Fibroblast of mammary gland (primary cell): ENCODE measurements at regions not wholly inside any gene's neighbourhood (a gene's known extent, or its start where the extent isn't known, plus 50 kb on each side); places are given as distances from the start of the nearest gene placed in this dataset.
A peak's percentile ranks its signal among the peaks of the same experiment; 100 is the strongest.

ENCODE experiments used
- DNase-seq: peaks from one replicate; pipeline ENCODE4 v3.0.0-alpha.2; 2010; ENCODE audit warnings: low read depth
- H3K4me3 ChIP-seq: 2 replicates; pipeline ENCODE4 v1.5.1; 2011; ENCODE audit warnings: low read depth, mild to moderate bottlenecking, low read length, moderate library complexity; ENCODE audit not compliant: control insufficient read depth
- TF ChIP-seq, protein P1 (sequence below): conservative IDR thresholded peaks from 2 replicates; pipeline ENCODE4 v1.5.1; 2011; ENCODE audit warnings: low read depth, low read length, inconsistent platforms; ENCODE audit not compliant: control insufficient read depth, insufficient read depth

GRCh38 chr6:132131351-132131750 is 180.2 kb upstream of the CCN2 start:
- no peak overlapping the region for H3K4me3 ChIP-seq
- DNase-seq = no peak
- TF ChIP-seq, protein P1, sequence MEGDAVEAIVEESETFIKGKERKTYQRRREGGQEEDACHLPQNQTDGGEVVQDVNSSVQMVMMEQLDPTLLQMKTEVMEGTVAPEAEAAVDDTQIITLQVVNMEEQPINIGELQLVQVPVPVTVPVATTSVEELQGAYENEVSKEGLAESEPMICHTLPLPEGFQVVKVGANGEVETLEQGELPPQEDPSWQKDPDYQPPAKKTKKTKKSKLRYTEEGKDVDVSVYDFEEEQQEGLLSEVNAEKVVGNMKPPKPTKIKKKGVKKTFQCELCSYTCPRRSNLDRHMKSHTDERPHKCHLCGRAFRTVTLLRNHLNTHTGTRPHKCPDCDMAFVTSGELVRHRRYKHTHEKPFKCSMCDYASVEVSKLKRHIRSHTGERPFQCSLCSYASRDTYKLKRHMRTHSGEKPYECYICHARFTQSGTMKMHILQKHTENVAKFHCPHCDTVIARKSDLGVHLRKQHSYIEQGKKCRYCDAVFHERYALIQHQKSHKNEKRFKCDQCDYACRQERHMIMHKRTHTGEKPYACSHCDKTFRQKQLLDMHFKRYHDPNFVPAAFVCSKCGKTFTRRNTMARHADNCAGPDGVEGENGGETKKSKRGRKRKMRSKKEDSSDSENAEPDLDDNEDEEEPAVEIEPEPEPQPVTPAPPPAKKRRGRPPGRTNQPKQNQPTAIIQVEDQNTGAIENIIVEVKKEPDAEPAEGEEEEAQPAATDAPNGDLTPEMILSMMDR = no peak

- DNase-seq = peak; percentile 77
- H3K4me3 ChIP-seq = no peak overlapping the region
- TF ChIP-seq, protein P1 = no peak
These were observed 179.6 kb upstream of the CCN2 start for GRCh38 chr6:132130626-132131298.

- no peak for DNase-seq
- no peak overlapping the region for H3K4me3 ChIP-seq
- TF ChIP-seq, protein P1 = no peak
These were observed 177.3 kb upstream of the CCN2 start for GRCh38 chr6:132128424-132128823.

DNA sequence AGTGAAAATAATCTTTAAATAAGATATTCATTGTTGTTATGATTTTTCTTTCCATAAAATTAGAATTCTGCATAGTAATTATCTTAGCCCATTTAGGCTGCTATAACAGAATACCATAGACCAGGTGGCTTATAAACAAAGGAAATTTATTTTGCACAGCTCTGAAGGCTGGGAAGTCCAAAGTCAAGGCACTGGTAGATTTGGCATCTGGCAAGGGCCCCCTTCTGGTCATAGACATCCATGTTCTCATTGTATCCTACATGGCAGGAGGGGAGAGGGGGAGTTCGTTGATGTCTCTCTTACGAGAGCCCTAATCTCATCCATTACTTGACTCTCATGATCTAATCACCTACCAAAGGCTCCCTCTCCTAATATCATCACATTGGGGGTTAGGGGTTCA is 175.0 kb upstream of the CCN2 start:
- no peak for DNase-seq
- no peak overlapping the region for H3K4me3 ChIP-seq
- TF ChIP-seq, protein P1 = no peak

DNA sequence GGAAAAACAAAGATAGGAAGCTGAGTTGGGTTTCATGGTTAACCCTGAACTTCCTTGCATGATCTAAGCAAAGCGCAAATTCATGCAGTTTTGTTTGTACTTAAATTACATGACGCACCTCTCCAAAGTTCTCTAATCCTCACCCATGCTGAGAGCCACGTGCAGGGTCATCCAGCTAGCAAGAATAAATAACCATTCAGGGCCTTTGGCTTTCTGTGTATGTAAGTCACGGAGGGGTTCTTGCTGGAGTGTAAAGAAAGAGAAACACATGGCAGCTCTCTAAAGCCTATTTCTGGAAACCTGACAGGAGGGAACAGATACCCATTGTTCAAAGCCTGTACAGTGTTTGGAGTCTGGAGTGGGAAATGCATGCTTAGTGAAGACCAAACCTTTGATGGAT is 171.7 kb upstream of the CCN2 start:
- peak; percentile 87 for DNase-seq
- TF ChIP-seq, protein P1 = no peak
- no peak overlapping the region for H3K4me3 ChIP-seq

GRCh38 chr6:132122176-132122575 is 171.0 kb upstream of the CCN2 start:
- no peak overlapping the region for H3K4me3 ChIP-seq
- TF ChIP-seq, protein P1 = no peak
- no peak for DNase-seq

DNA sequence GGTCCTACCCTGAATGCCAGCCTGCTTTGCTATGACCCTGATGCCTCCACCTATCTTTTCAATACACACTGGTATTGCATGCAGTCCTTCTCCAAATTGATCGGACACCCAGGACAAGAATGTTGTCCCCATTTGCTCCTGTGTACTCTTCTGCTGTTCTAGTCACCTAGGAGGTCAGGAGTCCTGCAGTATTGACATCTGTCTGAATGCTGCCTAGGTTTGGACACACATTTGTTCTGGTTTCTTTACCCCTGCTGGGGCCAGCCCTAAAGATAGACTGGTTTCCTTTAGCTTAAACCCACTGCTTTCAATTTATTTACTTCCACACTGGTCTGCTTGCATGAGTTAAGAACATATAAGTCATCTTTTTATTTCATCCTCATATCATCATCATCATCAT is 167.0 kb upstream of the CCN2 start:
- TF ChIP-seq, protein P1 = no peak
- no peak overlapping the region for H3K4me3 ChIP-seq
- no peak for DNase-seq
